ENCODE measurements at regions not wholly inside any gene's neighbourhood (a gene's known extent, or its start where the extent isn't known, plus 50 kb on each side); places are given as distances from the start of the nearest gene placed in this dataset.

DNA sequence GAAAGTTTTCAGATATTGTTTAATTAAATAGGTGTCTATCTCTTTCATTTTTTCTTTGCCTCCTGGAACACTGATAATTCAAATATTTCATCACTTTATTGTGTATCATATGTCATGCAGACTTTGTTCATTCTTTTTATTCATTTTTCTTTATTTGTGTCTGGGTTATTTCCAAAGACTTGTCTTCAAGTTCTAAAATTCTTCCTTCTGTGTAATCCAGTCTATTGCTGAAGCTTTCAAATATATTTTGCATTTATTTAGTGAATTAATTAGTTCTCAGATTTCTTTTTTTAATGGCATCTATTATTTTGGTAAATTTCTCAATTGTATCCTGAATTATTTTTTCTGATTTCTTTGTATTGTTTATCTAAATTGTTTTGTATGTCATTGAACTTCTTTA is 70.1 kb downstream of the ZNF330 start:
- DNase-seq, result no peak
- Histone ChIP-seq H3K27me3 (replicated peaks; ENCODE audit: control insufficient read depth, insufficient read depth, low read length, poor library complexity, severe bottlenecking) (no peaks in the 10 kb centered on the region), H3K4me3 (ENCODE audit: insufficient read depth, low read depth, low read length, poor library complexity, severe bottlenecking) (no peak overlapping the region), H3K36me3 (ENCODE audit: control insufficient read depth, insufficient read depth, low read length) (no peaks in the 10 kb centered on the region), H3K9me3 (ENCODE audit: control insufficient read depth, low read length) (no peaks in the 10 kb centered on the region), H3K4me1 (ENCODE audit: control insufficient read depth, insufficient read depth, low read length, poor library complexity, severe bottlenecking) (no peaks in the 10 kb centered on the region), H3K27ac (ENCODE audit: insufficient read depth, low read length, poor library complexity, severe bottlenecking) (no peak overlapping the region)

GRCh38 chr4:141294306-141294705 is 73.6 kb downstream of the ZNF330 start:
- H3K9me3 ChIP-seq (ENCODE audit: control insufficient read depth, low read length), result no peaks in the 10 kb centered on the region
- H3K27me3 ChIP-seq (replicated peaks; ENCODE audit: control insufficient read depth, insufficient read depth, low read length, poor library complexity, severe bottlenecking), result no peaks in the 10 kb centered on the region
- H3K27ac ChIP-seq (ENCODE audit: insufficient read depth, low read length, poor library complexity, severe bottlenecking), result no peak overlapping the region
- no peak overlapping the region for H3K4me3 ChIP-seq (ENCODE audit: insufficient read depth, low read depth, low read length, poor library complexity, severe bottlenecking)
- no peaks in the 10 kb centered on the region for H3K4me1 ChIP-seq (ENCODE audit: control insufficient read depth, insufficient read depth, low read length, poor library complexity, severe bottlenecking)
- H3K36me3 ChIP-seq (ENCODE audit: control insufficient read depth, insufficient read depth, low read length), result no peaks in the 10 kb centered on the region
- no peak for DNase-seq

- DNase-seq, result no peak
- H3K27me3 ChIP-seq (replicated peaks; ENCODE audit: control insufficient read depth, insufficient read depth, low read length, poor library complexity, severe bottlenecking), result no peaks in the 10 kb centered on the region
- H3K27ac ChIP-seq (ENCODE audit: insufficient read depth, low read length, poor library complexity, severe bottlenecking), result no peak overlapping the region
- H3K9me3 ChIP-seq (ENCODE audit: control insufficient read depth, low read length), result no peaks in the 10 kb centered on the region
- H3K4me3 ChIP-seq (ENCODE audit: insufficient read depth, low read depth, low read length, poor library complexity, severe bottlenecking), result no peak overlapping the region
- H3K4me1 ChIP-seq (ENCODE audit: control insufficient read depth, insufficient read depth, low read length, poor library complexity, severe bottlenecking), result no peaks in the 10 kb centered on the region
- no peaks in the 10 kb centered on the region for H3K36me3 ChIP-seq (ENCODE audit: control insufficient read depth, insufficient read depth, low read length)
These were observed 80.5 kb downstream of the ZNF330 start for GRCh38 chr4:141301216-141301615.

DNA sequence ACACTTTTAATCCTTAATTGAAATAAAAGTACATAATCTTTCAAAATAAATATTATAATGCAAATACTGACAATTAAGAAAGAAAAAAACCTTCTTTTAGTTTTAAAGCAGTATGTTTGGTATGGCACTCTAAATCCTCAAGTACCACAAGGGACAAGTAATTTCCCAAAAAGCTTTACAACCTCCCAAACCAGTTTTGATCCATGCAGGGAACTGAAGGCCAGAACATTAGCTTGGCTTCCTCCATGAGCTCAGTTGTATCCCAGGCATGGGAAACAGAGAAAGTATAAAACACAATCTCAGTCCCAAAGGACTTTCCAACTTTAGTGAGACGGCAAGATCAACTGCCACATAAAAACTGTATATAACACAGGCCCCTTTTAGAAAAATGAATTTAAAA is 82.2 kb downstream of the ZNF330 start:
- H3K4me1 ChIP-seq (ENCODE audit: control insufficient read depth, insufficient read depth, low read length, poor library complexity, severe bottlenecking), result no peaks in the 10 kb centered on the region
- H3K9me3 ChIP-seq (ENCODE audit: control insufficient read depth, low read length), result no peaks in the 10 kb centered on the region
- no peaks in the 10 kb centered on the region for H3K36me3 ChIP-seq (ENCODE audit: control insufficient read depth, insufficient read depth, low read length)
- H3K4me3 ChIP-seq (ENCODE audit: insufficient read depth, low read depth, low read length, poor library complexity, severe bottlenecking), result no peak overlapping the region
- DNase-seq, result no peak
- H3K27ac ChIP-seq (ENCODE audit: insufficient read depth, low read length, poor library complexity, severe bottlenecking), result no peak overlapping the region
- H3K27me3 ChIP-seq (replicated peaks; ENCODE audit: control insufficient read depth, insufficient read depth, low read length, poor library complexity, severe bottlenecking), result no peaks in the 10 kb centered on the region

DNA sequence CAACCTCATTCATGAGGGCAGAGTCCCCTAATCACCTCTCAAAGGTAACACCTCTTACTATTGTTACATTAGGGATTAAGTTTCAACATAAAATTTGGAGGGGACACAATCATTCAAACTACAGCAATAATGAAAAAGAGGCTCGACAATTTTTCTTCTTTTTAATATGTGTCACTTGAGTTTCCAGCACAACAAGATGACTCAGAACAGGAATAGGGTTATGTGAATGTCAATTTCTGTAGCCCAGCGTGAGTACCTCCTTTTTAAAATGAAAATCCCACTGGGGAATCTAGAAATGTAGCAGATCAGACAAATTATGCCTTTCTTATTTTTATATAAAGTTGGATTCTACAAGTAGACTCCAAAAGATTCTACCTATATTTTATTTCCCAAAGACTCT is 83.7 kb downstream of the ZNF330 start:
- Histone ChIP-seq H3K4me3 (ENCODE audit: insufficient read depth, low read depth, low read length, poor library complexity, severe bottlenecking) (no peak overlapping the region), H3K4me1 (ENCODE audit: control insufficient read depth, insufficient read depth, low read length, poor library complexity, severe bottlenecking) (no peaks in the 10 kb centered on the region), H3K9me3 (ENCODE audit: control insufficient read depth, low read length) (no peaks in the 10 kb centered on the region), H3K27me3 (replicated peaks; ENCODE audit: control insufficient read depth, insufficient read depth, low read length, poor library complexity, severe bottlenecking) (no peaks in the 10 kb centered on the region), H3K27ac (ENCODE audit: insufficient read depth, low read length, poor library complexity, severe bottlenecking) (no peak overlapping the region), H3K36me3 (ENCODE audit: control insufficient read depth, insufficient read depth, low read length) (no peaks in the 10 kb centered on the region)
- no peak for DNase-seq

GRCh38 chr4:141306331-141306730 is 85.6 kb downstream of the ZNF330 start:
- no peaks in the 10 kb centered on the region for H3K27me3 ChIP-seq (replicated peaks; ENCODE audit: control insufficient read depth, insufficient read depth, low read length, poor library complexity, severe bottlenecking)
- no peak for DNase-seq
- H3K4me3 ChIP-seq (ENCODE audit: insufficient read depth, low read depth, low read length, poor library complexity, severe bottlenecking), result no peak overlapping the region
- no peak overlapping the region for H3K27ac ChIP-seq (ENCODE audit: insufficient read depth, low read length, poor library complexity, severe bottlenecking)
- H3K36me3 ChIP-seq (ENCODE audit: control insufficient read depth, insufficient read depth, low read length), result no peaks in the 10 kb centered on the region
- H3K9me3 ChIP-seq (ENCODE audit: control insufficient read depth, low read length), result no peaks in the 10 kb centered on the region
- no peaks in the 10 kb centered on the region for H3K4me1 ChIP-seq (ENCODE audit: control insufficient read depth, insufficient read depth, low read length, poor library complexity, severe bottlenecking)

DNA sequence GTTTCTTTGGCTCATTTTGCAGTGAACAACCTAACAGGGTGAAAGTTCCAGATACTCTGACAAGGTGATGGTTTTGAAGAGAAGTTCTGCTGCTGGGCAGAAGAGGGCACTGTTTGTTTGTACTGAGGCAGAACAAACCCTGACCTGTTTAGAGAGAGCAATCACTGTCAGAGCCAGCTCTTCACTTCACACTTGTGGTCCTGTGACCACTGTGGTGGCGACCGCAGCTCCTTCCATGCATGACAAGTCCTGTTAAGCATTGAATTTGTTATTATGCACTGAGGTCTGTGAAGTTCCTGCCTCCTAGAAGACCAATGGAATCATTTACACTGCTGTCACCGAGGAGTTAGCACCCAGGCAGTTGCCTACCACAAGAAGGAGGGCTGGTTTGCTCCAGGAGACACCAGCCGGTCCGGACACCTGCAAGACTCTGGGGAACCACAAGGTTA is 86.6 kb downstream of the ZNF330 start:
- DNase-seq, result peak; percentile 35 to 63 (median 37)
- Histone ChIP-seq H3K4me3 (ENCODE audit: insufficient read depth, low read depth, low read length, poor library complexity, severe bottlenecking) (no peak overlapping the region), H3K27ac (ENCODE audit: insufficient read depth, low read length, poor library complexity, severe bottlenecking) (no peak overlapping the region), H3K27me3 (replicated peaks; ENCODE audit: control insufficient read depth, insufficient read depth, low read length, poor library complexity, severe bottlenecking) (no peaks in the 10 kb centered on the region), H3K9me3 (ENCODE audit: control insufficient read depth, low read length) (no peaks in the 10 kb centered on the region), H3K4me1 (ENCODE audit: control insufficient read depth, insufficient read depth, low read length, poor library complexity, severe bottlenecking) (no peaks in the 10 kb centered on the region), H3K36me3 (ENCODE audit: control insufficient read depth, insufficient read depth, low read length) (no peaks in the 10 kb centered on the region)

DNA sequence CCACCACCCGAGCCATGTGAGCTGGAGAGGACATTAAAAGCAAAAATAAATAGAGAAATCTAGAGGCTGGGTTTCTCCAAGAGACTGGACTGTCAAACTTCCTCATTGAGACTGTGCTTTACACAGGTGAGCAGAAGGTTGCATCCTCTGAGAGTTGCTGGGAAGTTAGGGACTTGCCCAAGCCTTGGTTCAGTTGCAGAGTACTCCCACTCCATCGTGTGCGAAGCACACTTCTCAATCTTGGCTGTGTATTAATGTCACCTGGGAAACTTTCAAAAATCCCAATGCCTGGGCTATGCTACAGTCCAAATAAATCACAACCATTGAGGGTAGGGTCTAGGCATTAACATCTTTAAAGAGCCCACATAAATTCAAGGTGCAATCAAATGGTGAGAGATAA is 89.2 kb downstream of the ZNF330 start:
- H3K27ac ChIP-seq (ENCODE audit: insufficient read depth, low read length, poor library complexity, severe bottlenecking), result no peak overlapping the region
- no peak for DNase-seq
- no peaks in the 10 kb centered on the region for H3K36me3 ChIP-seq (ENCODE audit: control insufficient read depth, insufficient read depth, low read length)
- no peaks in the 10 kb centered on the region for H3K4me1 ChIP-seq (ENCODE audit: control insufficient read depth, insufficient read depth, low read length, poor library complexity, severe bottlenecking)
- H3K4me3 ChIP-seq (ENCODE audit: insufficient read depth, low read depth, low read length, poor library complexity, severe bottlenecking), result no peak overlapping the region
- H3K27me3 ChIP-seq (replicated peaks; ENCODE audit: control insufficient read depth, insufficient read depth, low read length, poor library complexity, severe bottlenecking), result no peaks in the 10 kb centered on the region
- H3K9me3 ChIP-seq (ENCODE audit: control insufficient read depth, low read length), result no peaks in the 10 kb centered on the region

DNA sequence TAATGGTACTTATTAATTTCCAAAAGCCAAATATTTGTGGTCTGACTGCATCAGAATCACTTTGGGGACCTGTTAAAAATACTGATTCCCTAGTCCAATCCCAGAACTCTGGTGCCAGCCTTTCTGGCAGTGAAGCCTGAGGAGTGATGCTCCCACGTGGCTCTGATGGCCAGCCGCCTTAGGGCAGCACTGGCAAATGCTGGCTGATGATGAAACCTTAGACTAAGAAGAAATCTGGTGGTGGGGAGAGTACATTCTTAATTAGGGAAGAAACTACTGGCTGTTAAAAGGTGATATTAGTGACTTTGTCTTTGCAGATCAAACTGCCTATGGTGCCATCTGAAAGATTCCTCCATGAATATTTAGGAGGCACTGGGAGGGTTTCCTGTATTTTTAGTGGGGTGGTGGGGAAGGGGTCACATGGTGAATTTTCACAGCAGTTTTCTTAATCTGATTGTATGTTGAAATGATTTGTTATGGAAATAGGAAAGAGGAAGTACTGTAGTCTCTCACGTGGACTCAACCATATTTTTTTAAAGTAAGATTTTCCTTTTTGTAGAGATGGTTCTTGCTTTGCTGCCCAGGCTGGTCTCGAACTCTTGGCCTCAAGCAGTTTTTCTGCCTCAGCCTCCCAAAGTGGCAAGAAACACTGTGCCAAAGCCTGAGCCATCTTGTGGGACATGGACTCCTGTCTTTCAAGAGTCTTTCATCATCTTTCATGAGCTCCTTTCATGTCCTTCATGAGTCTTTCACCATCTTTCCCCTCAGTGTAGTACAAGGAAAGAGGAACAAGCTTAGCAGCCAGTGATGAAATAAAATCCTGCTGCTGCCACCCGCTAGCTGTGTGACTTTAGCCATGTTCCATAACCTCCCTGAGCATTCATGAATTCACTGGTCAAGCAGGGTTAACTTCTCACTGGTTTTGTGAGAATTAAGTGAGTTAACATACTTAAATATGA is 90.8 kb downstream of the ZNF330 start:
- Histone ChIP-seq H3K4me3 (ENCODE audit: insufficient read depth, low read depth, low read length, poor library complexity, severe bottlenecking) (no peak overlapping the region), H3K36me3 (ENCODE audit: control insufficient read depth, insufficient read depth, low read length) (no peaks in the 10 kb centered on the region), H3K27ac (ENCODE audit: insufficient read depth, low read length, poor library complexity, severe bottlenecking) (no peak overlapping the region), H3K9me3 (ENCODE audit: control insufficient read depth, low read length) (no peaks in the 10 kb centered on the region), H3K27me3 (replicated peaks; ENCODE audit: control insufficient read depth, insufficient read depth, low read length, poor library complexity, severe bottlenecking) (no peaks in the 10 kb centered on the region), H3K4me1 (ENCODE audit: control insufficient read depth, insufficient read depth, low read length, poor library complexity, severe bottlenecking) (no peaks in the 10 kb centered on the region)
- no peak for DNase-seq

GRCh38 chr4:141314627-141315026 is 93.9 kb downstream of the ZNF330 start:
- no peaks in the 10 kb centered on the region for H3K9me3 ChIP-seq (ENCODE audit: control insufficient read depth, low read length)
- DNase-seq, result no peak
- H3K36me3 ChIP-seq (ENCODE audit: control insufficient read depth, insufficient read depth, low read length), result no peaks in the 10 kb centered on the region
- no peaks in the 10 kb centered on the region for H3K27me3 ChIP-seq (replicated peaks; ENCODE audit: control insufficient read depth, insufficient read depth, low read length, poor library complexity, severe bottlenecking)
- H3K4me3 ChIP-seq (ENCODE audit: insufficient read depth, low read depth, low read length, poor library complexity, severe bottlenecking), result no peak overlapping the region
- no peak overlapping the region for H3K27ac ChIP-seq (ENCODE audit: insufficient read depth, low read length, poor library complexity, severe bottlenecking)
- no peaks in the 10 kb centered on the region for H3K4me1 ChIP-seq (ENCODE audit: control insufficient read depth, insufficient read depth, low read length, poor library complexity, severe bottlenecking)
